Anterior cingulate cortex (tissue), 58 donors: ENCODE measurements at regions not wholly inside any gene's neighbourhood (a gene's known extent, or its start where the extent isn't known, plus 50 kb on each side); places are given as distances from the start of the nearest gene placed in this dataset.
"Not testable (repeated sequence)": the region's sequence is repeated elsewhere in the genome, so short reads cannot be mapped to it uniquely, and the experiment has no call there.

Experiments used
- DNase-seq, 58 donors: peaks; one replicate each; lab custom pipeline; 2025; lab: John Stamatoyannopoulos, UW

- no peak for DNase-seq
Observed at GRCh38 chr3:10653866-10654611, 148.7 kb upstream of the ATP2B2 start.

DNA sequence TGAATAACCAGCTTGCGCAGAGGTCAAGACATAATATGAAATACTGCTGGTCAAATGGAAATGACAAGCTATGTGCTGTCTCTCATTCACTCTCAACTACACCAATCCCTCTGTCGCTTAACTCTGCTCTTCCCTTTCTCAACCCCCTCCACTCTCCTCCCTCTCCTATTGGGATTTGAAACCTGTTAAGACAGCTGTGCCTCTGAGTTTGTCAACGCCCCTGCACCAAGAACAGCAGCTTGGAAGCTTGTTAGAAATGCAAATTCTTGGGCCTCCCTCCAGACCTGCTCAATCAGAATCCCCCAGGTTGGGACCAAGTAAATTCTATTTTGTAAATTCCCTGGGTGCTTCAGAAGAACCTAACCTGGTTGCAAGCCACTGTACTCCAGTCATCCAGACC is 149.7 kb upstream of the ATP2B2 start:
- no peak for DNase-seq

- DNase-seq: not testable (repeated sequence)
Observed at GRCh38 chr3:10657339-10657738, 152.0 kb upstream of the ATP2B2 start.

GRCh38 chr3:10665592-10665991 is 150.4 kb upstream of the SLC6A11 start:
- no peak for DNase-seq

DNA sequence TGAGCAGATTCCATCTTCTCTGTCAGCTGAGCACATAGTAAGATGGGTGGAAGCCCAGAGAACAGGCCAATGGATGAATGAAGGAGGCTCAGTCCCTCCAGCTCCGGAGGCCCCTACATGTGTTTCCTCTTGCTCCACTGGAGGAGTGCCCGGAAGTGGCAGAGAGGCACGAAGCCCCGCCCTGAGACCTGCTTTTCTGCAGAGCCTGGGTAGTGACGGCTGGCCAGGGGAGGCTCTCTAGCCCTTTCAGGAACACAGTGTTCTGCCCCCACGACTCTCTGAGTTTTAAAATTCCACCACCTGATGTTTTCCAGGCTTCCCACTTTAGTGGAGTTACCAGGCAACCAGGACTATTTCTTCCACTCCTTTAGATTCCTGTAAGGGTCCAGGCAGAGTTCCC is 149.4 kb upstream of the SLC6A11 start:
- peak in 53 of 58 donors; percentile 4 to 90 (median 60) for DNase-seq

DNA sequence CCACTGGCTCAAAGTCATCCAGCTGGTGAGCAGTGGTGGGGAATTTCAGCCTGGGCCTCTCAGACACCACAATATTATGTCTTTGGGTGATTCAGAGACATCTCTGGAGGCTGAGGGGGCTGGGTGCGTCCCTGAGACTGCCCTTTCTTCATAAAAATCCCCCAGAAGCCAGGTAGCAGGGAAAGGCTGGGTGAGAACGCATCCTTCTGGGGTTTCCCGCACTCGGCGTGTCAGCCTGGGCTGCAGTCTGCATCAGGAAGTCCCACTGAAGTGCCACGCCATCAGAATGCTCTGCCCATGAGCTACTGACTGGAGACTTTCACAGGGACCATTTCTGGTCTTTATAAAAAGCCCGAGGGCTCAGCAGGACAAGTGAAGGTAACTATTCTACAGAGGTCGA is 148.8 kb upstream of the SLC6A11 start:
- DNase-seq: no peak

DNA sequence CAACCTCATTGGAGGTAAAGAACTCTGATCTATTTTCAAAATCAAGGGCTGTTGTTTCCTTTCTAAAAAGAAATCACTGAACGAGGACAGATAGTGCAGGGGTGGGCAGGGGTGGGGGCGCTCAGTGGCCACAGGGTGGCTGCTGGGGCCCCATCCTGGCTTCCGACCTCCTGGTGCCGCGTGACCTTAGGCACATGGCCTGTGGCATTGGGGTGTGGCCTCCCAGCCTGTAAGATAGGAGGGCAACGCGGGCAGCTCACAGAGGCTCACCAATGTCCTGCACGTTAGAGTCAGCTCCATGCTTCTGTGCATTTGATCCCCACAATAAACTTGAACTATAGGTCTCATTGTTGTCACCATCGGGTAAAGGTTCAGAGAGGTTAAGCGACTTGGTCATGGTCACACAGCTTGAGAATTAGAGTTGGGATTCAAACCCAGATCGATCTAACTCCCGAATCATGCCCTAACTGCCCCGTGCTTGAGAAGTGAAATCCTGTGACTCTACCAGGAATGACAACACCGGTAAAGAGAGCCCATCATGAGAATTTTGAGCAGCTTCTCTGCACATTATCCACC is 148.0 kb upstream of the SLC6A11 start:
- DNase-seq: no peak

DNA sequence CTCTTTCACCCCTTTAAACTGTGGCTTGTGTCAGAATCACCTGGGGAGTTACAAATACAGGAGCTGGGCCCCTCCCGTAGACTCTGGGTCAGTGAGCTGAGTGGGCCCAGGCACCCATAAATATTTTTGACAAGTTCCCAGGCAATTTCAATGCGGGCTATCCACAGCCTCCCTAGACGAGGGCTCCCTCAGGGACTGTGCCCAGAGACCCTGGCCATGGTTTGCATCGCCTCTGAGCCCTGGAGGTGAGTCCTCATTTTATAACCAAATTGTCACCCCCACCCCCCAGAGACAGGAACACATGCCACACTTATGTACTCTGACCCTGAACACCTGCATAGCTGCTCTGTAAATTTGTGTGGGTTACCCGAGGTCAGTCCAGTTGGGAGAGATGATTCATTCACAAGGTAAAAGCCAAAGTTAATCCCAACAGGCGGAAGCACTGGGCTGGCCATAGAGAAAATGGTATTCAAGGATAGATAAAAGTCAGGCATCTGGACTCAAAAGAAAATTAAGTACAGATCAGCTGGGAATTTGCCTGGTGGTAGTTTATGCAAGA is 146.5 kb upstream of the SLC6A11 start:
- DNase-seq: no peak

DNA sequence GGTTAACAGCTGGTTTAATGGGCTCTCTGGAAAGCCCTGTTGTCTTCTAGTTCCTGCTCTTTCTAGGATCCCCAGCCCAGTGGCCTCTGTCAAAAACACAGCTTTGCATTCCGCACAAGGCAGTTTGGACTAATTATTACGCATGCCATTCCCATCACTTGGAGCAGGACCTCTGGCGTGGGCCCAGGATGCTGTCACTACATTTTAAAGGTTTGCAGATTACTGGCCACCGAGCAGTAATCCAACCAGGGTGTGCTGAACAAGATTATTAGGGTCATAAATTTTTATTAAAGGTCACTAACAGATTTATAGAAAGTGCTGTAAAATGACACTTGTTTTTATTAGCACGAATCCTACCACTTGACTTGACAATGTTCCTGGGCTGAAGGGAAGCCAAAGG is 143.6 kb upstream of the SLC6A11 start:
- DNase-seq: peak in 6 of 58 donors; percentile 4 to 32 (median 13)

GRCh38 chr3:10674578-10674977 is 141.4 kb upstream of the SLC6A11 start:
- peak in 1 of 58 donors; percentile 4 for DNase-seq

GRCh38 chr3:10676905-10677304 is 139.1 kb upstream of the SLC6A11 start:
- no peak for DNase-seq

DNA sequence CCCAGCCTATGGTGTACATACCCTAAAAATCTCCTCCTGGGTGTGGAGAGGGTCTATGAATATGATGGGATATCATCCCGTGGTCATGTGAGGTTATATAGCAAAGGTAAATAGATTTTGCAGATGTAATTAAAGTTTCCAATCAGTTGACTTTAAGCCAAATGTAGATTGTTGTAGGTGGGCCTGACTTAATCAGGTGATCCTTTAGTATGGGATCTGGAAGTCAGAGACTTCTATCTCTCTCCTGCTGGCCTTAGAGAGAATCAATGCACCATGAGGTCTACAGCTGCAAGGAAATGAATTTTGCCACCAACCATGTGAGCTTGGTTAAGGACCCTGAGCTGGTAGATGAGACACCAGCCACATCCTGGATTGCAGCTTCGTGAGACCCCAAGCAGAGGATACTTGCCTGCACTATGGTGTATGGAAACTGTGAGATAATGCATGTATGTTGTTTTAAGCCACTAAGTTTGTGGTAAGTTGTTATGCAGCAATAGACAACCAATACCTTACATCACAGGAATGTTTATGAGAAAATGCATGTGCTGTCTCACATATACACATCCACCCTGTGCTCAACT is 137.1 kb upstream of the SLC6A11 start:
- no peak for DNase-seq

- DNase-seq: no peak
Observed at GRCh38 chr3:10680796-10681195, 135.2 kb upstream of the SLC6A11 start.

DNA sequence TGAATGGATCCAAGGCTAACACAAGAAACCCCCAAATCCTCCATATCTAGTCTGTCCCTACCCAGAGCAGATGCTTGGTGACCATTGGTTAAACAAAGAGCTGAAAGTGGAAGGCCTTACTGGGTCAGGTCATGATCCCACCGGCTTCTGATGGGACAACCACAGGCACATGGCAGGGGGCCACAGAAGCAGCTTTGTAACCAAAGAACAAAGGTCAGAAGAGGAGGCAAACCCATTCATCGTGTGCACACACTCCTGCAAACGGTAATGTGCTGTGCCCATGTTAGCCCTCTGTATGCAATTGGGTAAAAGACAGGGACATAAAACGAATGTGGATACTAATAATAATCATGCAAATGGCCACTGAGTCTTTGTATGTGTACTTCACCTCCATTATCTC is 133.3 kb upstream of the SLC6A11 start:
- no peak for DNase-seq

DNA sequence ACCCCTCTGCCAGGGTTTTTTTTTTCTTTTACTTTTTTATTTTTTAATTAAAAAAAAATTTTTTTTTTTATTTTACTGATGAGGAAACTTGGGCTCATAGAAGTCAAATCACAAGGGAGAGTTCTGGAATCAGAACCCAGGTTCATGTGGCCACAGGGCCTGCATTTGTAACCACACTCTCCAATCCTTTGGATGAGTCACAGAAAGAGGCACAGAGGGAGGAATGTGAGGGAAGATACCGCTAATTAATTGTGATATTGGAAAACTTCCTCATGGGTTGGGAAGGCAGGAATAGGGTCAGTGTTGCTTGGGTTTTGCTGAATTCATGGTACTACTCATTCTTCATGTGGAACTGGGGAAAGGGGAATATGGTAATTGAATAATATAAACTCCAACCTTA is 132.9 kb upstream of the SLC6A11 start:
- DNase-seq: no peak

GRCh38 chr3:10688126-10688525 is 127.9 kb upstream of the SLC6A11 start:
- no peak for DNase-seq

DNA sequence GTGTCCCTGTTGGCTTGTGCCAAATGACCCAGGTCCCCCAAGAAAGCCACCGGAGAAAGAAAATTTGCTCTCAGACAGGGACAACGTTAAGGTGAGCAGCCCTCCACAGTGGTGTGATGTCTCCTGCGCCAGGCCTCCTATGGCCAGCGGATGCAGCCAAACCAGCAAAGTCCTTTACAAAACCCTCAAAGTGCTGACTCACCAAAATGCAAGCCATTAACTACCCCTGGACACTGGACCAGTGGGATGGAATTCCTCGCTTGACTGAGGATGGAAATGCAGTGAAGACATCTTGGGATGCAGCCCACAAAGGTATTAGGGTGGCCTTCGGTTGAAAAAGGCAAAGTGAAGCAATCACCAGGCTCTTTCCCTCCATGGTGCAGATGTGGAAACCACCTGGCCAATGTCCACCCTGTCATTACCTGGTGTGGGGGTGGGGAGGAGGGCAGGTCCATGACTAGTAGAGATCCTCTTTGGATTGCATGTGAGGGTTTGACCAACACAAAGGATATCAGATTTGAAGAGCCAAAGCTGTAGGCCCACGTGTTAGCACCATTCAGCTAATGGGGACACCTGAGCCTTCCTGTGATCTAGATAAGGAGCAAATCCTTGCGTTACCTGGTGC is 127.4 kb upstream of the SLC6A11 start:
- DNase-seq: no peak

DNA sequence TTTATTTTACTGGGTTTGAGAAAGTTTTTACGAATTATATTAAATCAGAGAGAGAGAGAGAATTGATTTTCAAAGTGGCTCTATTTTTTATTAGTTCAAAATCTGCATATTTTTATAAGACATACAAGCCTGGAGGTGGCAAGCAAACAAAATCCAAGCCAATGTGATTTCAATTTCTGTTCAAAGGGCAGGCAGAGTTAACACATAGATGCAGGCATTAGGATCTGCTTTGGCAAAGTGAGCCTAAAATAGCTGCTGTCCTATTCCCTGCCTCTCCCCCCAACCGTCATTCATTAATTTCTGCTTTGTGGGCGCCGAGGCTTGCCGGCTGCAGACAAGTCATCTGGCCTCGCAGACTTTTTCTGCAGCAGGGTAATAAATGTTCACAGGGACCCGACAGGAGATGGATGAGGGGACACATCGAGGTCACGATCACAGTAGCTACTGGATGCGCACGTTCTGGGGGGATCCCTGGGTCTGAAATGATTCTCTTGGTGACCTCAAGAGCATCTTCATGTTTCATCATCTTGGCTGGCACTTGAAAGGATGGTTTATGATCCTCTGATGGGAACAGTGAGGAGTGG is 123.9 kb upstream of the SLC6A11 start:
- DNase-seq: no peak

- DNase-seq: peak in 1 of 58 donors; percentile 19
Observed at GRCh38 chr3:10693457-10693856, 122.6 kb upstream of the SLC6A11 start.

GRCh38 chr3:10694179-10694578 is 121.8 kb upstream of the SLC6A11 start:
- DNase-seq: no peak

DNA sequence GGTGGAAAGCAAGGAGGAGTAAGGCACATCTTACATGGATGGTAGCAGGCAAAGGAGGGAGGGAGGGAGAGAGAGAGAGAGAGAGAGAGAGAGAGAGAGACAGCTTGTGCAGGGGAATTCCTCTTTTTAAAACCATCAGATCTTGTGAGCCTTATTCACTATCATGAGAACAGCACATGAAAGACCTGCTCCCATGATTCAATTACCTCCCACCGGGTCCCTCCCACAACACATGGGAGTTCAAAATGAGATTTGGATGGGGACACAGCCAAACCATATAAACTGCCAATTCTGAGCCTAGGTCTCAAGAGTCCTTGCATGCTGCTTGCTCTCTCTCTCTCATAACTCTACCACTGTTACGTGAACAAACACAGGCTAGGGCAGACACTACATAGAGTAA is 120.8 kb upstream of the SLC6A11 start:
- DNase-seq: not testable (repeated sequence)
